GM12873 (cell line): ENCODE measurements at regions not wholly inside any gene's neighbourhood (a gene's known extent, or its start where the extent isn't known, plus 50 kb on each side); places are given as distances from the start of the nearest gene placed in this dataset.

Source experiments
- CTCF ChIP-seq: IDR thresholded peaks from 2 replicates; pipeline ENCODE4 v1.5.1; 2012; ENCODE audit warnings: low read depth, mild to moderate bottlenecking, moderate library complexity, low read length, control low read depth; ENCODE audit not compliant: insufficient read depth; ENCODE audit errors: missing control alignments

GRCh38 chr14:27127838-27128237, 530.0 kb upstream of the NOVA1 start:
- no peak for TF ChIP-seq CTCF

GRCh38 chr14:27134200-27134599, 536.4 kb upstream of the NOVA1 start:
- TF ChIP-seq CTCF = no peak

- no peak for TF ChIP-seq CTCF
Observed at GRCh38 chr14:27145170-27145569, 547.3 kb upstream of the NOVA1 start.

GRCh38 chr14:27148143-27148542, 550.3 kb upstream of the NOVA1 start:
- TF ChIP-seq CTCF = no peak

- no peak for TF ChIP-seq CTCF
Observed at GRCh38 chr14:27164139-27164538, 566.3 kb upstream of the NOVA1 start.

- no peak for TF ChIP-seq CTCF
Observed at GRCh38 chr14:27175489-27175888, 577.7 kb upstream of the NOVA1 start.

GRCh38 chr14:27181333-27181732, 583.5 kb upstream of the NOVA1 start:
- no peak for TF ChIP-seq CTCF
